NAMALWA (cell line): ENCODE measurements at regions not wholly inside any gene's neighbourhood (a gene's known extent, or its start where the extent isn't known, plus 50 kb on each side); places are given as distances from the start of the nearest gene placed in this dataset.

Experiments used
- DNase-seq: peaks from one replicate; pipeline ENCODE4 v3.0.0-alpha.2; 2015; ENCODE audit warnings: low spot score

DNA sequence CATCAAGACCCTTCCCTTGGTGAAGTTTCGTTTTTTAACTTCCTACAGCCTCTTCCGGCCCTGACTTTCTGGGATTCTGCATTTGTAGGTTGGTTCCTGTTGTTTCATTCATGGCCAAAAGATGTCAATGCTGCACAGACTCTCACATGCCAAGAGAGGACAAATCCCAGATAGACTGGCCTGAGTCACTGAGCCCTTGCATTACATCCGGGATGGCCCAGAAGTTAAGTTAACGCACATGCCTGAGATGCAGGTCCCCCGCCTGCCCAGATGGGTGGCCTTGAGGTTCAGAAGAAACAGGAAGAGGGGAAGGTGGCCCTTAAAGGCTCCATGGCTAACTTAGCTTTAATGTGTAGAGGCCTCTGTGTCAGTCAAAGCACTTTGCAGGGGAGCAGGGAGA is 51.6 kb upstream of the SRGAP3 start:
- DNase-seq = no peak

DNA sequence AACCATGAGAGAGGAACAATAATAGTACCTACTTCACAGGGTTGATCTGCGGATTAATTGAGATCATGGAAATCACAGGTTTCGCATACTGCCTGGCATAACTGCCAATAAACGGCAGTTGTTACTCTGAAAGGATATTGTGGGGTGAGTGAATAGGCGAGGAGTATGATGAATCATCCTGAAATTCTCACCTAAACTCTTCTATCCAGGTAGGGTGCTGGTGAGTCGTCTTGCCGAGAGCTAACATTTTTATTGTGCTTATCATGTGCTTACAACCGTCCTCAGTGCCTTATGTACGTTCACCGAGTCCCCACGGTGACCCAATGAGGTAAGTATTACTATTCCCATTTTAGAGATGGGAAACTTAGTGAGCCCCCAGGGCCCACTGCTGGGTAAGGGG is 52.4 kb upstream of the SRGAP3 start:
- DNase-seq = no peak

DNA sequence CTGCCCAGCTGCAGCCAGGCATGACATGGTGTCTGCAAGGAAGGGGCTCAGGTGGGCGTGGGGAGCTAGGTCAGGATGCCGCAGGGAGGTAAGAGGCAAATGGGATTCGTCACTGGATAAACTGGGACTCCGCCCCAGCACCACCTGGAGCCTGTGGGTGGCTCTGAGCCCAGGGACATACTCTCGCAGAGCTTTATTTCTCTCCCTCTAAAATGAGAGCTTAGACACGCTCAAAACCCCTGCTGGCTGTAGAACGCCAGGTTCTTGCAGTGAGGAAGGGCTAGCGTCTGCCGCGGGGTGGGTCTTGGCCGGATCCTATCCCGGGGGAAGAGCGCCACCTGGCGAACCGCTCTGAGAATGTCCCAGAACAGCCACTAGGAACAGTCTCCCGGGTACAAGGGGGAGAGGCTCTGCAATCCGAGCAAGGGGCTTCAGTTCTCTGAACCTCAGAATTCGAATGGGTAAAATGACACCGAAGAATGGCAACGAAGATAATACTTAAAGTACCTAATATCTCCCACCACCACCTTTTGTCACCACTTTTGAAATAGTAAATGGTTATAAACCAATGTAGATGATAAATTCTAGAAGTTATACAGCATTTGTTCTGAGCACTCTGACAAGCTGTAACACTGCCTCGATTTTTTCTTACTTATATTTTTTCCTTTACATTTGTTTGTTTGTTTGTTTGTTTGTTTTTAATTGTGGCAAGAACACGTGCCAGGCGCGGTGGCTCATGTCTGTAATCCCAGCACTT is 53.2 kb upstream of the SRGAP3 start:
- peak; percentile 82 for DNase-seq

DNA sequence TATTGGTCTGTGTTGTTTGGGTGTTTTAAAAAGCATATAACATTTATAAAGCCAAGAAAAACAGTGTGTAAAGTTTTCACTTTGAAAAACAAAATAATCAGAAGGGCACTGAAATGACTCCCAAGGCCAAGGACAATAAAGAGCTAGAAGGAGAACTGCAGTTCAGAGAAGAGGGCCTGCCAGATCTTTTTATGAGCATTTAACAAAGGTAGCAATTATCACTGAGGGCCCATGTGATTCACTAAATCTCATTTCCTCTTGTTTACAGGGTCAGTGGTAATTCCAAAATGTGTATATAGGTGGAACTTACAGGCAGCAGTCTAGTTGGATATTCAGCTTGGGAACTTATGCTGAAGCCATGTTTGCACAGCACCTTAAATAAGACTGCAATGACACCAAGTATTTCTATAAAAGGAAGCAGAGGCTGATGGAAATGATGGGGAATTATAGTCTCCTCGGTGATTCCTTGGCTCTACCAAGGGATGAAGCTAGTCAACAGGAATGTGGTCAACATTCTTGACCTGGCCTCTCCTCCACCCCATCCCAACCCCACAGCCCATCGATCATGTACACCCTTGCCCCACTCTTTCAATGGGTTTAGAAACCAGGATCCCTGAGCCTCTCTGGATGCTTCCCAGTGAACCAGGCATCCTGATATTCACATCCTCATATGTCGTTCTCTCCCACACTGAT is 54.4 kb upstream of the THUMPD3 start:
- no peak for DNase-seq

DNA sequence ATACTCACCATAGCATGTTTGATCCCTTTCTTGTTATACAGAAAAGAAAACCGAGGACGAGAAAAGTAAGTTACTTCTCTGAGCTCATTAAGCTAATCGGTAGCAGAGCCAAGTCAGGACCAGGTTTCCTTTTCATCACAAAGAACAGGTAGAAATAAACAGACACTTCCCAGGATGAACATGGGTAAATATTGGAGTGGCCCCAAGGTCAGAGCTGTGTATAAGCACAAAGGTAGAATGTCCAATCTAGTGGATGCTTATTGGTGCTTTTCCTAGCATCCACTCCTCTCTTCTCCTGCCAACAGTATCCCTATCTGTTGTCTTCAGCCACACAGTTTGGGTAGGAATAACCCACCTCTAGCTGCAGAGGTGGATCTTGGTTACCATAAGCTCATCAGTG is 52.8 kb upstream of the THUMPD3 start:
- DNase-seq = no peak

DNA sequence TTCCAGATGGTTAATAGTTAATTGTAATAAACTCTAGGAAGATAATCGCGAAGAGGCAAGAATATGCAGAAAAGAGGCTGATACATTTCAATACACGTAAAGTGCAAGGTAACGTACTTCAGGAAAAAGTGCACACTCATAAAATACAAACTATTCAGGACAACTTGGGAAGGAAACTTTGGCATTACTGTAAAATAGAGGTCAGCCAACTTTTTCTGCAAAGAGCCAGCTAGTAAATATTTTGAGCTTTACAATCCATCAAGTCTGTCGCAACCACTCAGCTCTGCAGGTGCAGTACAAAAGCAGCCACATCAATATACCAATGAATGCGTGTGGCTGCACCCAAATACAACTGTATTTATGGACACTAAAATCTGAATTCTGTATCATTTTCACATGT is 51.6 kb upstream of the THUMPD3 start:
- DNase-seq = no peak
